SU-DHL-6 (cell line): ENCODE measurements at regions not wholly inside any gene's neighbourhood (a gene's known extent, or its start where the extent isn't known, plus 50 kb on each side); places are given as distances from the start of the nearest gene placed in this dataset.
"Not testable (repeated sequence)": the region's sequence is repeated elsewhere in the genome, so short reads cannot be mapped to it uniquely, and the experiment has no call there.

Experiments used
- H2AFZ ChIP-seq: fragments of 200-600 bp; sonication (generic); 2 replicates; pipeline ENCODE4 v1.6.1; 2014; ENCODE audit warnings: low read depth, mild to moderate bottlenecking, moderate library complexity, mixed read lengths, antibody characterized with exemption, low read length; ENCODE audit not compliant: severe bottlenecking
- H3F3A ChIP-seq: fragments of 200-600 bp; shearing (Covaris generic); 2 replicates; pipeline ENCODE4 v1.6.0; 2016; ENCODE audit warnings: antibody characterized with exemption, mild to moderate bottlenecking; ENCODE audit not compliant: insufficient read depth
- H3K27ac ChIP-seq: fragments of 200-600 bp; sonication (generic); 2 replicates; pipeline ENCODE4 v1.5.1; 2016; ENCODE audit warnings: low read depth, mild to moderate bottlenecking, low read length, moderate library complexity, mixed read lengths
- H3K27me3 ChIP-seq: fragments of 200-600 bp; sonication (generic), shearing (Covaris generic); 2 replicates; pipeline ENCODE4 v1.6.0; 2014; ENCODE audit warnings: mild to moderate bottlenecking, low read length
- H3K36me3 ChIP-seq: fragments of 200-600 bp; sonication (generic); 2 replicates; pipeline ENCODE4 v1.6.1; 2014; ENCODE audit warnings: mild to moderate bottlenecking, low read length, mixed read lengths
- H3K4me2 ChIP-seq: fragments of 300-600, 200-600 bp; shearing (Covaris generic), sonication (generic); 2 replicates; pipeline ENCODE4 v1.6.0; 2014; ENCODE audit warnings: low read length, low read depth, mild to moderate bottlenecking; ENCODE audit not compliant: poor library complexity, severe bottlenecking
- H3K4me3 ChIP-seq: fragments of 200-600 bp; sonication (generic); 2 replicates; pipeline ENCODE4 v1.5.1; 2014; ENCODE audit warnings: antibody characterized with exemption, low read length, mild to moderate bottlenecking, mixed read lengths; ENCODE audit not compliant: insufficient read depth, poor library complexity, severe bottlenecking
- H3K79me2 ChIP-seq: fragments of 200-600 bp; sonication (generic); 2 replicates; pipeline ENCODE4 v1.6.1; 2014; ENCODE audit warnings: mild to moderate bottlenecking, low read length, moderate library complexity; ENCODE audit not compliant: insufficient read depth
- H3K9ac ChIP-seq: fragments of 200-600 bp; sonication (generic); 2 replicates; pipeline ENCODE4 v1.7.0; 2014; ENCODE audit warnings: mild to moderate bottlenecking, low read length
- H3K9me2 ChIP-seq: fragments of 200-600 bp; sonication (generic); replicated peaks from 2 replicates; pipeline ENCODE4 v1.6.1; 2014; ENCODE audit warnings: low read length; ENCODE audit not compliant: insufficient read depth
- H3K9me3 ChIP-seq: fragments of 200-600 bp; sonication (generic); 2 replicates; pipeline ENCODE4 v1.6.1; 2014; ENCODE audit warnings: low read length, mixed read lengths; ENCODE audit not compliant: insufficient read depth
- H4K20me1 ChIP-seq: fragments of 200-600 bp; sonication (generic); 2 replicates; pipeline ENCODE4 v1.6.1; 2014; ENCODE audit warnings: low read depth, mild to moderate bottlenecking, antibody characterized with exemption, low read length, moderate library complexity, mixed read lengths
- CTCF ChIP-seq: fragments of 200-600 bp; sonication (generic); IDR thresholded peaks from one replicate; pipeline ENCODE4 v1.5.1; 2017; ENCODE audit warnings: antibody characterized with exemption, mild to moderate bottlenecking, low read length, moderate library complexity; ENCODE audit not compliant: insufficient read depth, poor library complexity, severe bottlenecking
- EZH2phosphoT487 ChIP-seq: fragments of 200-600 bp; sonication (generic), shearing (Covaris generic); conservative IDR thresholded peaks from 2 replicates; pipeline ENCODE4 v1.6.1; 2018; ENCODE audit warnings: mild to moderate bottlenecking, antibody characterized with exemption, low read length, moderate library complexity, mixed read lengths

- 0 out of 2 replicates have a peak, but pooled peaks cover 4% of the 10 kb centered on the region for H3K9me3 ChIP-seq
- no peaks in the 10 kb centered on the region for H3K27me3 ChIP-seq
- H3F3A ChIP-seq = no peaks in the 10 kb centered on the region
- no peaks in the 10 kb centered on the region for H3K36me3 ChIP-seq
- TF ChIP-seq CTCF (no peak), EZH2phosphoT487 (no peak)
- no peaks in the 10 kb centered on the region for H3K79me2 ChIP-seq
- H3K4me3 ChIP-seq = no peak overlapping the region
- H3K9ac ChIP-seq = no peak overlapping the region
- H3K27ac ChIP-seq = no peak overlapping the region
- no peaks in the 10 kb centered on the region for H4K20me1 ChIP-seq
- no peaks in the 10 kb centered on the region for H3K9me2 ChIP-seq
- no peak overlapping the region for H3K4me2 ChIP-seq
- H2AFZ ChIP-seq = no peak overlapping the region
Measured at GRCh38 chr3:182651461-182651860, 141.8 kb upstream of the ATP11B start.

GRCh38 chr3:182653065-182653464 is 140.2 kb upstream of the ATP11B start:
- H3F3A ChIP-seq, H3K9me2 ChIP-seq, H3K9me3 ChIP-seq, H3K27me3 ChIP-seq, H3K9ac ChIP-seq, H3K4me2 ChIP-seq, H3K27ac ChIP-seq, H2AFZ ChIP-seq, H3K36me3 ChIP-seq, H3K4me3 ChIP-seq, H3K79me2 ChIP-seq, H4K20me1 ChIP-seq: not testable (repeated sequence)

GRCh38 chr3:182668541-182668940 is 124.8 kb upstream of the ATP11B start:
- Histone ChIP-seq H4K20me1 (no peaks in the 10 kb centered on the region), H3K79me2 (no peaks in the 10 kb centered on the region), H3K9me3 (no peaks in the 10 kb centered on the region), H3K27me3 (no peaks in the 10 kb centered on the region), H2AFZ (no peak overlapping the region), H3K4me3 (no peak overlapping the region), H3K27ac (no peak overlapping the region), H3K9ac (no peak overlapping the region), H3K4me2 (no peak overlapping the region), H3K9me2 (no peaks in the 10 kb centered on the region), H3K36me3 (no peaks in the 10 kb centered on the region), H3F3A (no peaks in the 10 kb centered on the region)
- TF ChIP-seq CTCF (no peak), EZH2phosphoT487 (no peak)

GRCh38 chr3:182668974-182669373 is 124.3 kb upstream of the ATP11B start:
- H3K9ac ChIP-seq = no peak overlapping the region
- H2AFZ ChIP-seq = no peak overlapping the region
- no peaks in the 10 kb centered on the region for H3F3A ChIP-seq
- no peaks in the 10 kb centered on the region for H3K9me2 ChIP-seq
- no peak overlapping the region for H3K4me2 ChIP-seq
- no peak overlapping the region for H3K4me3 ChIP-seq
- H3K79me2 ChIP-seq = no peaks in the 10 kb centered on the region
- no peaks in the 10 kb centered on the region for H4K20me1 ChIP-seq
- H3K27ac ChIP-seq = no peak overlapping the region
- no peaks in the 10 kb centered on the region for H3K36me3 ChIP-seq
- TF ChIP-seq EZH2phosphoT487 = no peak
- TF ChIP-seq CTCF = no peak
- H3K27me3 ChIP-seq = no peaks in the 10 kb centered on the region
- no peaks in the 10 kb centered on the region for H3K9me3 ChIP-seq
